T-cell (primary cell): ENCODE measurements at regions not wholly inside any gene's neighbourhood (a gene's known extent, or its start where the extent isn't known, plus 50 kb on each side); places are given as distances from the start of the nearest gene placed in this dataset.

Source experiments
- ATAC-seq, 4 experiments: fragments of 200-7000 bp in 3 of 4; fragments of 150-1000 bp in 1 of 4; cut with Tn5 transposase; replicated peaks in 1 of 4; 1 replicate in 3 of 4; 2 replicates in 1 of 4; pipeline ENCODE4 v1.10.0; 2021; ENCODE audit warnings: moderate library complexity in 3 of 4, mild to moderate bottlenecking in 2 of 4, moderate number of reproducible peaks in 1 of 4
- CTCF ChIA-PET, 2 donors: fragments of 300-600 bp; sonication (Branson Sonifier 250); formaldehyde crosslinking; loops; one replicate each; lab custom pipeline; 2022; ENCODE audit warnings: antibody characterized with exemption in 2 of 2; lab: Charles Lee
- POLR2A ChIA-PET, 2 donors: fragments of 300-600 bp; sonication (Branson Sonifier 250); formaldehyde crosslinking; loops; one replicate each; lab custom pipeline; 2022; ENCODE audit warnings: antibody characterized with exemption in 2 of 2; lab: Charles Lee
- DNase-seq, 35 experiments: peaks; one replicate each; pipeline versions ENCODE4 v3.0.0 to v3.0.0-alpha.2; 2013 to 2023
- H3K27ac ChIP-seq: one replicate; pipeline ENCODE4 v1.5.1; 2013; ENCODE audit warnings: low read length
- H3K27me3 ChIP-seq, 2 experiments: replicated peaks in 1 of 2; 1 replicate in 1 of 2; 2 replicates in 1 of 2; pipeline versions ENCODE4 v1.6.1 to v1.7.0; 2013; ENCODE audit warnings: low read length in 1 of 2, mixed read lengths in 1 of 2; ENCODE audit not compliant: control insufficient read depth in 2 of 2, insufficient read depth in 2 of 2; ENCODE audit errors: extremely low read depth in 1 of 2
- H3K36me3 ChIP-seq, 2 donors: 1 replicate in 1 of 2; 2 replicates in 1 of 2; pipeline versions ENCODE4 v1.6.1 to v1.7.0; 2013; ENCODE audit warnings: low read length in 1 of 2; ENCODE audit not compliant: control insufficient read depth in 2 of 2, insufficient read depth in 1 of 2; ENCODE audit errors: extremely low read depth in 1 of 2
- H3K4me1 ChIP-seq, 2 experiments: 1 replicate in 1 of 2; 2 replicates in 1 of 2; pipeline versions ENCODE4 v1.6.1 to v1.7.0; 2013; ENCODE audit warnings: low read length in 2 of 2, mixed read lengths in 1 of 2; ENCODE audit not compliant: insufficient read depth in 2 of 2, control insufficient read depth in 1 of 2; ENCODE audit errors: extremely low read depth in 1 of 2
- H3K4me3 ChIP-seq, 2 donors: 1 replicate in 1 of 2; 2 replicates in 1 of 2; pipeline versions ENCODE4 v1.5.1 to v1.7.0; 2013; ENCODE audit warnings: mild to moderate bottlenecking in 2 of 2, low read length in 1 of 2, moderate library complexity in 1 of 2; ENCODE audit not compliant: control insufficient read depth in 1 of 2; ENCODE audit errors: extremely low read depth in 1 of 2
- H3K9me3 ChIP-seq: 2 replicates; pipeline ENCODE4 v1.7.0; 2013
- H3K27ac Mint-ChIP-seq, 2 donors: one replicate each; pipeline ENCODE4 v1.8.0; 2020 to 2021; ENCODE audit warnings: mild to moderate bottlenecking in 2 of 2, mixed read lengths in 2 of 2
- H3K27me3 Mint-ChIP-seq, 2 donors: one replicate each; pipeline ENCODE4 v1.8.0; 2021 to 2022; ENCODE audit warnings: mixed read lengths in 2 of 2
- H3K36me3 Mint-ChIP-seq: one replicate; pipeline ENCODE4 v1.8.0; 2021; ENCODE audit warnings: mixed read lengths
- H3K4me1 Mint-ChIP-seq, 3 donors: one replicate each; pipeline ENCODE4 v1.8.0; 2020 to 2022; ENCODE audit warnings: mixed read lengths in 3 of 3, mild to moderate bottlenecking in 1 of 3
- H3K4me3 Mint-ChIP-seq, 3 donors: one replicate each; pipeline ENCODE4 v1.8.0; 2020 to 2022; ENCODE audit warnings: mild to moderate bottlenecking in 3 of 3, mixed read lengths in 3 of 3, moderate library complexity in 3 of 3
- H3K9me3 Mint-ChIP-seq, 3 donors: one replicate each; pipeline ENCODE4 v1.8.0; 2020 to 2022; ENCODE audit warnings: mixed read lengths in 3 of 3
- WGBS: methylation state at CpG from one replicate; pipeline ENCODE4 v1.1.5; 2013; ENCODE audit warnings: missing lambda C conversion rate; ENCODE audit not compliant: insufficient coverage; 5-methylcytosine and 5-hydroxymethylcytosine counted together

- CTCF ChIA-PET, result no interaction called here
- Mint-ChIP-seq H3K36me3 (no peaks in the 10 kb centered on the region), H3K27ac (no peak overlapping the region), H3K4me1 (peaks cover 26 to 32% (median 29%) of the 10 kb centered on the region in 3 donors), H3K4me3 (no peak overlapping the region), H3K27me3 (peaks cover 5 to 7% of the 10 kb centered on the region in 2 donors), H3K9me3 (no peaks in the 10 kb centered on the region)
- H3K27ac ChIP-seq, result no peak overlapping the region
- H3K36me3 ChIP-seq, result no peaks in the 10 kb centered on the region
- H3K4me1 ChIP-seq, result peaks cover 18 to 31% of the 10 kb centered on the region in 2 experiments
- ATAC-seq, result no peak
- H3K9me3 ChIP-seq, result no peaks in the 10 kb centered on the region
- peak in 2 of 35 experiments; percentile 4 to 13 for DNase-seq
- no peak overlapping the region for H3K4me3 ChIP-seq
- POLR2A ChIA-PET, result no interaction called here
- WGBS, result 92% methylated on average over 27 of the region's 30 CpGs
- peaks cover 0 to 21% of the 10 kb centered on the region in 2 experiments for H3K27me3 ChIP-seq
Measured at GRCh38 chr6:170091639-170092579, 199.0 kb downstream of the DLL1 start.

- H3K27ac ChIP-seq, result no peak overlapping the region
- Mint-ChIP-seq H3K36me3 (no peaks in the 10 kb centered on the region), H3K27ac (no peak overlapping the region), H3K27me3 (peaks cover 0 to under 1% of the 10 kb centered on the region in 2 donors), H3K4me1 (peaks cover 26 to 36% (median 31%) of the 10 kb centered on the region in 3 donors), H3K4me3 (peak overlapping the region in 1 of 3 donors; percentile 79), H3K9me3 (no peaks in the 10 kb centered on the region)
- H3K27me3 ChIP-seq, result peaks cover 0 to 13% of the 10 kb centered on the region in 2 experiments
- ATAC-seq, result no peak
- 96% methylated on average over 16 of the region's 18 CpGs for WGBS
- CTCF ChIA-PET, result no interaction called here
- POLR2A ChIA-PET, result no interaction called here
- no peak overlapping the region for H3K4me3 ChIP-seq
- H3K9me3 ChIP-seq, result no peaks in the 10 kb centered on the region
- peaks cover 18 to 31% of the 10 kb centered on the region in 2 experiments for H3K4me1 ChIP-seq
- no peaks in the 10 kb centered on the region for H3K36me3 ChIP-seq
- DNase-seq, result peak in 2 of 35 experiments; percentile 7 to 19
Measured at GRCh38 chr6:170091000-170091638, 199.8 kb downstream of the DLL1 start.

- Mint-ChIP-seq H3K4me1 (peaks cover 26 to 39% (median 32%) of the 10 kb centered on the region in 3 donors), H3K4me3 (peak overlapping the region in 2 of 3 donors; percentile 23 to 79), H3K9me3 (no peaks in the 10 kb centered on the region), H3K27ac (peak overlapping the region; percentile 95), H3K27me3 (no peaks in the 10 kb centered on the region), H3K36me3 (no peaks in the 10 kb centered on the region)
- Histone ChIP-seq H3K4me1 (peaks cover 18 to 31% of the 10 kb centered on the region in 2 experiments), H3K27me3 (peaks cover 0 to 7% of the 10 kb centered on the region in 2 experiments), H3K27ac (no peak overlapping the region), H3K36me3 (no peaks in the 10 kb centered on the region), H3K9me3 (no peaks in the 10 kb centered on the region), H3K4me3 (no peak overlapping the region)
- DNase-seq (peak in 1 of 35 experiments; percentile 3), ATAC-seq (no peak)
- CTCF ChIA-PET, result no interaction called here
- POLR2A ChIA-PET, result no interaction called here
- WGBS, result 96% methylated on average over 10 of the region's 12 CpGs
Measured at GRCh38 chr6:170090561-170090960, 200.3 kb downstream of the DLL1 start.

GRCh38 chr6:170089963-170090362 is 200.9 kb downstream of the DLL1 start:
- H3K9me3 Mint-ChIP-seq, result no peaks in the 10 kb centered on the region
- peak overlapping the region; percentile 23 to 86 (median 79) for H3K4me3 Mint-ChIP-seq
- Histone ChIP-seq H3K4me3 (peak overlapping the region in 1 of 2 donors; percentile 57), H3K4me1 (peaks cover 18 to 31% of the 10 kb centered on the region in 2 experiments), H3K27me3 (peaks cover 0 to 4% of the 10 kb centered on the region in 2 experiments), H3K36me3 (no peaks in the 10 kb centered on the region), H3K27ac (peak overlapping the region; percentile 63), H3K9me3 (no peaks in the 10 kb centered on the region)
- CTCF ChIA-PET, result no interaction called here
- 51% methylated on average over 8 of the region's 11 CpGs for WGBS
- POLR2A ChIA-PET, result no interaction called here
- peaks cover 26 to 39% (median 32%) of the 10 kb centered on the region in 3 donors for H3K4me1 Mint-ChIP-seq
- peak overlapping the region; percentile 95 for H3K27ac Mint-ChIP-seq
- H3K27me3 Mint-ChIP-seq, result no peaks in the 10 kb centered on the region
- DNase-seq (peak in 2 of 35 experiments; percentile 18 to 23), ATAC-seq (no peak)
- no peaks in the 10 kb centered on the region for H3K36me3 Mint-ChIP-seq

GRCh38 chr6:170088582-170088955 is 202.3 kb downstream of the DLL1 start:
- ATAC-seq, result peak in 3 of 4 experiments; percentile 16 to 25 (median 20)
- DNase-seq, result peak in 8 of 35 experiments; percentile 7 to 45 (median 22)

GRCh38 chr6:170087941-170088581 is 202.8 kb downstream of the DLL1 start:
- H3K4me3 ChIP-seq, result peak overlapping the region; percentile 55 to 57
- DNase-seq (peak in 30 of 35 experiments; percentile 14 to 77 (median 39)), ATAC-seq (peak; percentile 68 to 82 (median 76))
- H3K4me1 ChIP-seq, result peaks cover 18 to 31% of the 10 kb centered on the region in 2 experiments
- no peaks in the 10 kb centered on the region for H3K36me3 Mint-ChIP-seq
- peak overlapping the region; percentile 87 for H3K27ac ChIP-seq
- H3K36me3 ChIP-seq, result no peaks in the 10 kb centered on the region
- H3K27me3 Mint-ChIP-seq, result no peaks in the 10 kb centered on the region
- H3K9me3 Mint-ChIP-seq, result no peaks in the 10 kb centered on the region
- POLR2A ChIA-PET, result no interaction called here
- no peaks in the 10 kb centered on the region for H3K9me3 ChIP-seq
- peak overlapping the region; percentile 77 to 86 (median 79) for H3K4me3 Mint-ChIP-seq
- H3K27ac Mint-ChIP-seq, result peak overlapping the region; percentile 95
- H3K27me3 ChIP-seq, result no peaks in the 10 kb centered on the region
- CTCF ChIA-PET, result interaction anchor here in 1 of 2 donors (0.6 kb wide), 1 partner anchor 366 kb away, joined by 3 read pairs; no protein-coding TSS in a partner anchor
- H3K4me1 Mint-ChIP-seq, result peaks cover 26 to 40% (median 34%) of the 10 kb centered on the region in 3 donors
- WGBS, result 6% methylated on average over 33 of the region's 36 CpGs

More at GRCh38 chr6:170088582-170088955, 202.3 kb downstream of the DLL1 start:
- H3K36me3 ChIP-seq, result no peaks in the 10 kb centered on the region
- Mint-ChIP-seq H3K27ac (peak overlapping the region; percentile 95), H3K27me3 (no peaks in the 10 kb centered on the region), H3K4me3 (peak overlapping the region; percentile 77 to 86 (median 79)), H3K4me1 (peaks cover 26 to 39% (median 32%) of the 10 kb centered on the region in 3 donors), H3K9me3 (no peaks in the 10 kb centered on the region), H3K36me3 (no peaks in the 10 kb centered on the region)
- POLR2A ChIA-PET, result no interaction called here
- peaks cover 18 to 31% of the 10 kb centered on the region in 2 experiments for H3K4me1 ChIP-seq
- H3K27me3 ChIP-seq, result no peaks in the 10 kb centered on the region
- WGBS, result 57% methylated on average over 20 of the region's 20 CpGs
- no peaks in the 10 kb centered on the region for H3K9me3 ChIP-seq
- H3K27ac ChIP-seq, result peak overlapping the region; percentile 87
- CTCF ChIA-PET, result no interaction called here
- H3K4me3 ChIP-seq, result peak overlapping the region; percentile 55 to 57
